Left kidney (tissue), 1 donor: ENCODE measurements at regions not wholly inside any gene's neighbourhood (a gene's known extent, or its start where the extent isn't known, plus 50 kb on each side); places are given as distances from the start of the nearest gene placed in this dataset.

Experiments used
- DNase-seq: peaks from one replicate; pipeline ENCODE4 v3.0.0-alpha.2; 2013

GRCh38 chr3:102748646-102749045 lies 313.8 kb downstream of the ZPLD1 start:
- DNase-seq, result no peak

DNA sequence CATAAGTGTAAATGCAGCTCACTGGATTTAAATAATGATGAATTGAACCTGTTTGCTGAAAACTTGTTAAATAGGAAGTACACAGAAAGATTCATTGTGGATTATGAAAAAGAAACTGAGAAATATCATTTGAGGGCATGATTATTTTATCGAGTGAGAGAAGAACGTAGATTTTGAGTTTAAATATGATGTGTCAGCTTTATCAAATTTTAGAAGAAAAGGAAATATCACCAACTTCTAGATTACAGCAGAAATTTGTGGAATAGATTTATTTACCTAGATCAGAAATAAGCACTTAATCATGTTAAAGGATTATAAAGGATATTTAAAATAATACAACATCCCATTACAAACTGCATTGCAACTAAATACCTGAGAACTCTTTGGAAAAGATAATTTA lies 315.5 kb downstream of the ZPLD1 start:
- no peak for DNase-seq

GRCh38 chr3:102753901-102754300 lies 319.1 kb downstream of the ZPLD1 start:
- no peak for DNase-seq

- no peak for DNase-seq
Measured at GRCh38 chr3:102756706-102757105, 321.9 kb downstream of the ZPLD1 start.

GRCh38 chr3:102757950-102758349 lies 323.1 kb downstream of the ZPLD1 start:
- no peak for DNase-seq

DNA sequence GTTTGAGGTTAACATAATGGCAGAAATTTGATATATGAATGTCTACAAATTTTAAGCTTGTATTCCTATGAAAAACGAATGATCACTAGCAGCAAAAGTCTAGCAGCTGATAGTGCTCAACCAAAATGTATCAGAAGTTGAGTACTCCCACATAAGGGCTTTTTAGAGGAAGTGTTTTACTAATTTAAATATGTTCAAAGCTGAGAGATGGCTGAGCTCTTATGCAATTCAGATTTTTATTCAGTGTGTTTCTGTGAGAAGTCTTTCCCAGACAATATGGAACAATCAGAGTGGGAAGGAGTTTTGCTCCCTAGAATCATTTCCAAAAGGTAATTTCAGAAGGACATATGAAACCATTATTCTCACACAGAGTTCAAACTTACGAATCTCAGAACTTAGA lies 327.0 kb downstream of the ZPLD1 start:
- DNase-seq, result no peak

- DNase-seq, result no peak
Measured at GRCh38 chr3:102790747-102791325, 356.0 kb downstream of the ZPLD1 start.

GRCh38 chr3:102791641-102792589 lies 357.1 kb downstream of the ZPLD1 start:
- DNase-seq, result no peak

- DNase-seq, result no peak
Measured at GRCh38 chr3:102796804-102797203, 362.0 kb downstream of the ZPLD1 start.

DNA sequence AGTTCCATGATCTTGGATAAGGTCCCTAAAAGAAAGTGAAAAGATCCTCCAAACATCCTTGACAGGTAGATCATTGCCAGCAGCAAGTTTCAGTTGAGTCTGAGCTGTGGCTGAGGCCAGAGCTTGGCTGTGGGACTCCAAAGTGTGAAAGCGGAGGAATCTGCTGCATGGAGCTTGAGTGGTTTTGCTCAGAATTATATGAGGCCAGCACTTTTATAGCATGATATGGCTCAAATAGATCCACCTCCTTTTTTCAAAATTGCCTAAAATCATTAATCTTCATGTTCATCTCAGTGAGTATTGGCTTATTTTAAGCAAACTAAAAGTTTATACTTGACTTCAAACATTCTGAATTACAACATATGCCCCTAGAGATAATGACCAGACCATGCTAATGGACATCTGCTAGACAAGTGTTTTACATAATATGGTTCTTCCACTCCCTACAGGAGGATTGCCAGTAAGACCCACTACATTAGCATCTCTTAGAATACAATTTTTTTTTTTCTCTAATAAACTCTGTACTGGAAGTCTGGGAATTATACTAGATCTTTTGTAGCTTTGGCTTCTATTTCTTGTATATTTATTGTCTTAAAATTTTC lies 368.1 kb downstream of the ZPLD1 start:
- DNase-seq, result no peak

DNA sequence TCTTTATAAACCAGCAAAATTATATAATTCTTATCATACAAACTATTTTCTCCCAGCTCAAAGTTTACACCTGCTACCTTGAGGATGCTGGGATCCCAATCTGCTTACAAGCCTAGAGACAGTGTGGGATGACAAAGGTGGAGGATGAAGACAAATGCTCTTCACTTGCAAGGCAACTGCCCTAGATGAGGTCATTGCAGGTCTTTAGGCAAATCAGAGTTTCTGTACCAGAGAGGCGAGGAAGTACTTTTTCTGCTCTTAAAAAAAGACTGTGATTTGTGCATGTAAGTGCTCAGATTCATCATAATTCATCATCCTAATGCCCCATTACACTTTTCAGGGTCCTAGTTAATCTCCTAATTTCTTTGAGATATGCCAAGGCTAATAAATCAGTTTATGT lies 376.1 kb downstream of the ZPLD1 start:
- no peak for DNase-seq

- DNase-seq, result peak; percentile 14
Measured at GRCh38 chr3:102826636-102827035, 391.8 kb downstream of the ZPLD1 start.

- no peak for DNase-seq
Measured at GRCh38 chr3:102827386-102827785, 392.6 kb downstream of the ZPLD1 start.

DNA sequence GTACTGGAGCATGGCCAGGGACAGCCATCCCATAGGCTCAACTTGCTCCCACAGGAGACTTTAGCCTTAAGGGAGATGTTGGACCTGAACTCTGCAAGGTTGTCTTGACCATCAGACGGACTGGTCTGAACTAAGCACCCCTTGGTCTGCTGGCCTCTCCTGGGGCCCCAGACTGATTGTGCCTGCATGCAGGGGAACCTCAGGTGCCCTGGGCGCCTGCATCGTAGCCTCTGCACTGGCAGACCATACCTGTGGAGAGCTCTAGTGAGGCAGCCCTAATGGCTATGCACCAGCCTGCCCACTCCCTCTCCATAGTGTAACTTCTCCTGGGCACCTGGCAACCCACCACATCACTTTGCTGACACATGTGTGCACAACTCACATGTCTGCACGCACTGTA lies 395.6 kb downstream of the ZPLD1 start:
- DNase-seq, result no peak

DNA sequence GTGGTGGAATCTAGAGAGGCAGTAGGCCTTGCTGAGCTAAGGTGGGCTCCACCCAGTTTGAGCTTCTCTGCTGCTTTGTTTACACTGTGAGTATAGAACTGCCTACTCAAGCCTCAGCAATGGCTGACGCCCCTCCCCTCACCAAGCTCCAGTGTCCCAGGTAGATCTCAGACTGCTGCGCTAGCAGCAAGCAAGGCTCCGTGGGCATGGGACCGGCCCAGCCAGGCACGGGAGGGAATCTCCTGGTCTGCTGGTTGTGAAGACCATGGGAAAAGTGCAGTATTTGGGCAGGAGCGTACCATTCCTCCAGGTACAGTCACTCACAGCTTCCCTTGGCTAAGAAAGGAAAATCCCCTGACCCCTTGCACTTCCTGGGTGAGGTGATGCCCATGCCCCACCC lies 407.1 kb downstream of the ZPLD1 start:
- DNase-seq, result no peak

- no peak for DNase-seq
Measured at GRCh38 chr3:102866845-102867244, 432.0 kb downstream of the ZPLD1 start.

GRCh38 chr3:102883515-102883914 lies 448.7 kb downstream of the ZPLD1 start:
- no peak for DNase-seq

- DNase-seq, result no peak
Measured at GRCh38 chr3:102885289-102885688, 450.5 kb downstream of the ZPLD1 start.

- no peak for DNase-seq
Measured at GRCh38 chr3:102887431-102887830, 452.6 kb downstream of the ZPLD1 start.

DNA sequence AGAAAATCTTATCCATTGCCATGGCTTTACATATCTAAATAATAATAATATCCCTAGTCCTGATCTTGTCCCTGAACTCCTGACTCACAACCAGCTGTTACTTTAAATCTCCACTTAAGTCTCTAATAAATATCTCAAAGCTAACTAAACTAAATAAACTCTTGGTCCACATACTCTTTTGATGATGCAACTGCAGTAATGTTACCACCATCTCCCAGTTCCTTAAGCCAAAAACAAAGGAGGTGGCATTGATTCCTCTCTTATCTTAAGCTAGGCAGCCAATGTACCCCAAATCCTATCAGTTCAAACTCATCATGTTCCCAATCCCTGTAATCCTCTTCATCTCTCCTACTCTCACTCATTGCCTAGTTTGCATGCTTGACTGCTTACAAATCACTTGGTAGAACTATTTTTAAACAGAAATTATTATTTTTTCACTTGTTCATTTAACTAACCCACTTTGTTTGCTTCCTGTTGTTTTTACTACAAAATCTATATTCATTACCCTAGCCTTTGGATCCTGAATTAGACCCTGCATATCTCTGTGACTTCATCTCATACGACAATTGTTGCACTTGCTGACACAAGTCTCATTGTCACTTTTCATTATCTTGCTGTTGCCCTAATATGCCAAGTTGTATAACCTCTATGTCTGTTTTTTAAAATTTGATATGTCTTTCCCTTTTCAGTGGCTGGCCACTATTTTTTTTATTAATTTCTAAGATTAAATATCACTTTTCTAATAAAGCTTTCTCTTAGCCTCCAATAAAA lies 462.2 kb downstream of the ZPLD1 start:
- no peak for DNase-seq

DNA sequence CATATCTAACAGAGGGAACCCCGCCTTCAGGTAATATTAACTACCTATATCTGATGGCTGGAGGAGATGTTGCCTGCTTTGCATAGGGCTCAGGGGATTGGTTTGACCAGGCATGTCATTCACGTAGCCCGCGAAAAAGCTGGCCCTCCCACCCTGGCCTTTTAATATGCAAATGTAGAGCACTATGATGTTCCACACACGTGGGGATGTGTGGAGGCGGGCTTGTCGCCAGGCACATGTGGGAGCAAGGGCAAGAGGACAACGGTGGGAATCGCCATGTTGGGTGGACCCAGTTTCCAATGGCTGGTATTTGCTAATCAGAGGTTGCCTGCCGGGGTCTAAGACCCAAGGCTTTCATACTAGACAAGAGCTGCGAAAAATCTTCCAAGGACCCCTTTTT lies 469.8 kb downstream of the ZPLD1 start:
- DNase-seq, result no peak

GRCh38 chr3:102905811-102906210 lies 471.0 kb downstream of the ZPLD1 start:
- no peak for DNase-seq

DNA sequence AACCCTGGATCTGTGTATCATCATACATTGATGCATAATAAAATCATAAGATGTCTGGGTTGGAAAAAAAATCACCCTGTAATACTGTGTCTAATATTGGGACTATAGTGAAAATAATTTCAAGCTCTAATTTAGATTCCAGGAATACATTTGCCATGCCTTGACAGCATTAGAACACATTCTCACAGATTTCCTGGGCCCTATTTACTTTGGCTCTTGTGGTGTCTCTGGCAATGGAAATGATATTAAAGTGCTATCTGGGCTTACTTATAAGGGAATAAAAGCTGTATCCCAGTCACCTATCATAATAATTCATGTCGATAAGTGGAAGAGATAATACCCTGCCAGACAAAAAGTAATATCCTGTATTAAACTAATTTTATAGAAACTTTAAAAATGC lies 472.0 kb downstream of the ZPLD1 start:
- no peak for DNase-seq
